ENCODE measurements at regions not wholly inside any gene's neighbourhood (a gene's known extent, or its start where the extent isn't known, plus 50 kb on each side); places are given as distances from the start of the nearest gene placed in this dataset.

- Histone ChIP-seq H3K9me3 (ENCODE audit: low read length) (no peaks in the 10 kb centered on the region), H3K27ac (ENCODE audit: low read length) (no peak overlapping the region), H3K79me2 (ENCODE audit: low read length) (no peaks in the 10 kb centered on the region), H4K20me1 (ENCODE audit: insufficient read depth, low read depth, low read length) (no peaks in the 10 kb centered on the region), H3K9me2 (replicated peaks; ENCODE audit: insufficient read depth, low read length) (0 out of 2 replicates have a peak, but pooled peaks cover 3% of the 10 kb centered on the region), H3K4me3 (ENCODE audit: low read length) (no peak overlapping the region), H3K36me3 (ENCODE audit: insufficient read depth, low read length) (no peaks in the 10 kb centered on the region), H2AFZ (ENCODE audit: low read length) (no peak overlapping the region), H3K4me1 (ENCODE audit: low read length) (no peaks in the 10 kb centered on the region), H3K9ac (ENCODE audit: low read length) (no peak overlapping the region), H3K27me3 (ENCODE audit: low read length) (no peaks in the 10 kb centered on the region), H3K4me2 (ENCODE audit: low read depth, low read length, poor library complexity, severe bottlenecking) (no peak overlapping the region)
- DNase-seq = no peak
Measured at GRCh38 chr14:84288781-84289180, 1241.2 kb upstream of the FLRT2 start.

- DNase-seq = no peak
- H3K9me2 ChIP-seq (replicated peaks; ENCODE audit: insufficient read depth, low read length) = no peaks in the 10 kb centered on the region
Measured at GRCh38 chr14:84298663-84299195, 1231.2 kb upstream of the FLRT2 start.

DNA sequence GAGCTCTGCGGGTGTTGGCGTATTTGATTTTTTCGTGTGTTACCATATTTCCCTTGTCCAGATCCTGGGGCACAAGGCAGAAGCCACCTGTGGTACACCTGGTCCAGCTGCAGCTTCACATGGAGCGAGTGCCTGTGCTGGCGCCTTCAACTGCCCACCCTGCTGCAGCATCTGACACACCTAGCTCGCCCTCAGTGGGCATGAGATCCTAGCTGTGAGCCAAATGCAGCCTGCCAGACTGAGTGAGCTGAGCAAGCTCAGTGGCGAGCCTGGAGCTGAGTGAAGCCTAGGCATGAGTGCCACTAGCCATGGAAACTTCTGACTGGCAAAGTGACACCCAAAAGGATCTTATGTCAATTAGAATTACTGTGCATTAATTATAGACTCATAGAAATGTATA, 1226.8 kb upstream of the FLRT2 start:
- Histone ChIP-seq H3K36me3 (ENCODE audit: insufficient read depth, low read length) (no peaks in the 10 kb centered on the region), H3K9me3 (ENCODE audit: low read length) (peaks cover 28% of the 10 kb centered on the region), H2AFZ (ENCODE audit: low read length) (no peak overlapping the region), H3K9ac (ENCODE audit: low read length) (no peak overlapping the region), H3K79me2 (ENCODE audit: low read length) (no peaks in the 10 kb centered on the region), H3K27me3 (ENCODE audit: low read length) (no peaks in the 10 kb centered on the region), H3K4me2 (ENCODE audit: low read depth, low read length, poor library complexity, severe bottlenecking) (no peak overlapping the region), H3K9me2 (replicated peaks; ENCODE audit: insufficient read depth, low read length) (no peaks in the 10 kb centered on the region), H3K4me1 (ENCODE audit: low read length) (no peaks in the 10 kb centered on the region), H3K4me3 (ENCODE audit: low read length) (no peak overlapping the region), H4K20me1 (ENCODE audit: insufficient read depth, low read depth, low read length) (no peaks in the 10 kb centered on the region), H3K27ac (ENCODE audit: low read length) (no peak overlapping the region)
- DNase-seq = no peak

More at GRCh38 chr14:84298663-84299195, 1231.2 kb upstream of the FLRT2 start:
- Histone ChIP-seq H3K9ac (ENCODE audit: low read length) (no peak overlapping the region), H3K4me2 (ENCODE audit: low read depth, low read length, poor library complexity, severe bottlenecking) (no peak overlapping the region), H3K4me3 (ENCODE audit: low read length) (no peak overlapping the region), H2AFZ (ENCODE audit: low read length) (no peak overlapping the region), H3K4me1 (ENCODE audit: low read length) (no peaks in the 10 kb centered on the region), H3K27me3 (ENCODE audit: low read length) (no peaks in the 10 kb centered on the region), H4K20me1 (ENCODE audit: insufficient read depth, low read depth, low read length) (no peaks in the 10 kb centered on the region), H3K27ac (ENCODE audit: low read length) (no peak overlapping the region), H3K79me2 (ENCODE audit: low read length) (no peaks in the 10 kb centered on the region), H3K9me3 (ENCODE audit: low read length) (peaks cover 14% of the 10 kb centered on the region), H3K36me3 (ENCODE audit: insufficient read depth, low read length) (no peaks in the 10 kb centered on the region)

- no peak for DNase-seq
Measured at GRCh38 chr14:84312551-84312950, 1217.4 kb upstream of the FLRT2 start.

GRCh38 chr14:84323450-84323849, 1206.5 kb upstream of the FLRT2 start:
- Histone ChIP-seq H3K36me3 (ENCODE audit: insufficient read depth, low read length) (no peaks in the 10 kb centered on the region), H3K27ac (ENCODE audit: low read length) (no peak overlapping the region), H3K79me2 (ENCODE audit: low read length) (no peaks in the 10 kb centered on the region), H3K9me2 (replicated peaks; ENCODE audit: insufficient read depth, low read length) (no peaks in the 10 kb centered on the region), H2AFZ (ENCODE audit: low read length) (no peak overlapping the region), H4K20me1 (ENCODE audit: insufficient read depth, low read depth, low read length) (no peaks in the 10 kb centered on the region), H3K27me3 (ENCODE audit: low read length) (no peaks in the 10 kb centered on the region), H3K4me1 (ENCODE audit: low read length) (no peaks in the 10 kb centered on the region), H3K4me2 (ENCODE audit: low read depth, low read length, poor library complexity, severe bottlenecking) (no peak overlapping the region), H3K4me3 (ENCODE audit: low read length) (no peak overlapping the region), H3K9me3 (ENCODE audit: low read length) (peaks cover 6% of the 10 kb centered on the region; the same call in 1 of the 2 replicates), H3K9ac (ENCODE audit: low read length) (no peak overlapping the region)
- no peak for DNase-seq

More at GRCh38 chr14:84312551-84312950, 1217.4 kb upstream of the FLRT2 start:
- no peak overlapping the region for H3K4me2 ChIP-seq (ENCODE audit: low read depth, low read length, poor library complexity, severe bottlenecking)
- H3K27ac ChIP-seq (ENCODE audit: low read length) = no peak overlapping the region
- H3K4me3 ChIP-seq (ENCODE audit: low read length) = no peak overlapping the region
- no peaks in the 10 kb centered on the region for H4K20me1 ChIP-seq (ENCODE audit: insufficient read depth, low read depth, low read length)
- no peaks in the 10 kb centered on the region for H3K27me3 ChIP-seq (ENCODE audit: low read length)
- H2AFZ ChIP-seq (ENCODE audit: low read length) = 0 out of 2 replicates have a peak overlapping the region, but pooled peaks have one; percentile 14
- H3K9me3 ChIP-seq (ENCODE audit: low read length) = peaks cover 9% of the 10 kb centered on the region
- H3K4me1 ChIP-seq (ENCODE audit: low read length) = no peaks in the 10 kb centered on the region
- H3K36me3 ChIP-seq (ENCODE audit: insufficient read depth, low read length) = no peaks in the 10 kb centered on the region
- H3K9me2 ChIP-seq (replicated peaks; ENCODE audit: insufficient read depth, low read length) = no peaks in the 10 kb centered on the region
- no peaks in the 10 kb centered on the region for H3K79me2 ChIP-seq (ENCODE audit: low read length)
- H3K9ac ChIP-seq (ENCODE audit: low read length) = no peak overlapping the region

DNA sequence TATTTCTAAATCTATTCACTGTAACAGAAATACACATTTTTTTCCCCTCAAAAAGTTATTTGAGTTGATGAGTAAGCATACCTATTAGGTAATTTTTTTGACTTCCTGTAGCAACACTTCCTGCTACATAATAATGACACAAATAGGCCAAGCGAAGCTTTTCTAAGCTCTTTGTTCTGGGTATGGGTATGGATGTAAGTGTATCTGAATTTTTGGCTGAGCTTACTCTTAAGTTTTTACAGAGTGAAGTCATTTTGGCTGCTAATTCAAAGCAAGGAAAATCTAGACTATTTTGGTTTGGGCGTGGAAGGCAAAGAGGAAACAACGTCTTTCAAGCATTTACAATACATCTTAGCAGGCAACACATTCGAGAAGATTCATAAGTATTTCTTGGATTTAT, 1206.0 kb upstream of the FLRT2 start:
- Histone ChIP-seq H3K9me2 (replicated peaks; ENCODE audit: insufficient read depth, low read length) (no peaks in the 10 kb centered on the region), H3K36me3 (ENCODE audit: insufficient read depth, low read length) (no peaks in the 10 kb centered on the region), H3K9ac (ENCODE audit: low read length) (no peak overlapping the region), H4K20me1 (ENCODE audit: insufficient read depth, low read depth, low read length) (no peaks in the 10 kb centered on the region), H3K79me2 (ENCODE audit: low read length) (no peaks in the 10 kb centered on the region), H3K4me3 (ENCODE audit: low read length) (no peak overlapping the region), H2AFZ (ENCODE audit: low read length) (no peak overlapping the region), H3K4me2 (ENCODE audit: low read depth, low read length, poor library complexity, severe bottlenecking) (no peak overlapping the region), H3K27ac (ENCODE audit: low read length) (no peak overlapping the region), H3K9me3 (ENCODE audit: low read length) (peaks cover 2% of the 10 kb centered on the region; the same call in 1 of the 2 replicates), H3K27me3 (ENCODE audit: low read length) (no peaks in the 10 kb centered on the region), H3K4me1 (ENCODE audit: low read length) (no peaks in the 10 kb centered on the region)
- no peak for DNase-seq

DNA sequence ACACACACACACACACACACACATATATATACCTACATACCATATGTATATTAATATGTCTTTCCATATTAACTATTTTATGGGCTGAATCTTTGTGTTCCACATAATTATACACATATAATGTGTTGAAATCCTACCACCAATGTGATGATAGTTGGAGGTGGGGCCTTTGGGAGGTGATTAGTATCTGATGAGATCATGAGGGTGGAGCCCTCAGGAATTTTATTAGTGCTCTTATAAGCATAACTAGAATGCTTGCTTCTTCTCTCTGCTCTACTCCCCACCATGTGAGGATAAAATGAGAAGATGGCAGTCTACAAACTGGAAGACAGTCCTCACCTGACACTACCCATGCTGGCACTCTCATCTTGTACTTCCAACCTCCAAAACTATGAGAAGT, 1193.5 kb upstream of the FLRT2 start:
- Histone ChIP-seq H3K9me2 (replicated peaks; ENCODE audit: insufficient read depth, low read length) (no peaks in the 10 kb centered on the region; the same call in 1 of the 2 replicates), H4K20me1 (ENCODE audit: insufficient read depth, low read depth, low read length) (no peaks in the 10 kb centered on the region), H3K36me3 (ENCODE audit: insufficient read depth, low read length) (no peaks in the 10 kb centered on the region), H3K9me3 (ENCODE audit: low read length) (peaks cover 14% of the 10 kb centered on the region), H3K79me2 (ENCODE audit: low read length) (no peaks in the 10 kb centered on the region), H3K4me1 (ENCODE audit: low read length) (no peaks in the 10 kb centered on the region), H2AFZ (ENCODE audit: low read length) (no peak overlapping the region), H3K9ac (ENCODE audit: low read length) (no peak overlapping the region), H3K27ac (ENCODE audit: low read length) (no peak overlapping the region), H3K4me3 (ENCODE audit: low read length) (no peak overlapping the region), H3K27me3 (ENCODE audit: low read length) (no peaks in the 10 kb centered on the region), H3K4me2 (ENCODE audit: low read depth, low read length, poor library complexity, severe bottlenecking) (no peak overlapping the region)
- DNase-seq = no peak

- Histone ChIP-seq H3K79me2 (ENCODE audit: low read length) (no peaks in the 10 kb centered on the region), H3K27me3 (ENCODE audit: low read length) (no peaks in the 10 kb centered on the region), H3K27ac (ENCODE audit: low read length) (no peak overlapping the region), H3K4me2 (ENCODE audit: low read depth, low read length, poor library complexity, severe bottlenecking) (no peak overlapping the region), H3K9me3 (ENCODE audit: low read length) (peaks cover 10% of the 10 kb centered on the region), H3K9ac (ENCODE audit: low read length) (no peak overlapping the region), H3K4me1 (ENCODE audit: low read length) (no peaks in the 10 kb centered on the region), H2AFZ (ENCODE audit: low read length) (no peak overlapping the region), H4K20me1 (ENCODE audit: insufficient read depth, low read depth, low read length) (no peaks in the 10 kb centered on the region), H3K9me2 (replicated peaks; ENCODE audit: insufficient read depth, low read length) (no peaks in the 10 kb centered on the region; the same call in 1 of the 2 replicates), H3K36me3 (ENCODE audit: insufficient read depth, low read length) (no peaks in the 10 kb centered on the region), H3K4me3 (ENCODE audit: low read length) (no peak overlapping the region)
- DNase-seq = no peak
Measured at GRCh38 chr14:84340938-84341337, 1189.0 kb upstream of the FLRT2 start.
